Keratinocyte (primary cell): ENCODE measurements at regions not wholly inside any gene's neighbourhood (a gene's known extent, or its start where the extent isn't known, plus 50 kb on each side); places are given as distances from the start of the nearest gene placed in this dataset.

Source experiments
- DNase-seq: peaks from one replicate; pipeline ENCODE4 v3.0.0-alpha.2; 2011; ENCODE audit warnings: low read depth, missing footprints, low spot score
- FAIRE-seq: peaks from 2 replicates; lab custom pipeline; 2011; peaks lifted over from hg19 to GRCh38; lab: Jason Lieb, UNC
- H2AFZ ChIP-seq: 2 replicates; pipeline ENCODE4 v1.6.0; 2012; ENCODE audit warnings: low read length, control low read depth, inconsistent platforms; ENCODE audit not compliant: control insufficient read depth
- H3K27ac ChIP-seq: 2 replicates; pipeline ENCODE4 v1.5.1; 2011; ENCODE audit warnings: low read length; ENCODE audit not compliant: control insufficient read depth, insufficient read depth
- H3K27me3 ChIP-seq: 3 replicates; pipeline ENCODE4 v1.6.0; 2011; ENCODE audit warnings: low read length; ENCODE audit not compliant: control insufficient read depth, insufficient read depth; ENCODE audit errors: extremely low read depth
- H3K36me3 ChIP-seq, 2 experiments: 2 replicates in 1 of 2; 3 replicates in 1 of 2; pipeline ENCODE4 v1.5.1; 2011; ENCODE audit warnings: low read length in 2 of 2, mild to moderate bottlenecking in 1 of 2; ENCODE audit not compliant: control insufficient read depth in 2 of 2, insufficient read depth in 2 of 2; ENCODE audit errors: extremely low read depth in 1 of 2
- H3K4me1 ChIP-seq: 3 replicates; pipeline ENCODE4 v1.5.1; 2011; ENCODE audit warnings: low read length; ENCODE audit not compliant: control insufficient read depth, insufficient read depth; ENCODE audit errors: extremely low read depth
- H3K4me2 ChIP-seq: 3 replicates; pipeline ENCODE4 v1.6.0; 2011; ENCODE audit warnings: low read depth, low read length; ENCODE audit not compliant: control insufficient read depth, insufficient read depth; ENCODE audit errors: extremely low read depth
- H3K4me3 ChIP-seq, 3 experiments: fragments of 200-600 bp in 1 of 3; sonication (generic) in 1 of 3; 2 replicates in 2 of 3; 3 replicates in 1 of 3; pipeline ENCODE4 v1.5.1; 2011 to 2016; ENCODE audit warnings: low read length in 3 of 3, mild to moderate bottlenecking in 3 of 3, control low read depth in 2 of 3, inconsistent platforms in 1 of 3, low read depth in 1 of 3, mixed read lengths in 1 of 3, mixed run types in 1 of 3, moderate library complexity in 1 of 3; ENCODE audit not compliant: control insufficient read depth in 2 of 3, insufficient read depth in 2 of 3; ENCODE audit errors: extremely low read depth in 1 of 3
- H3K79me2 ChIP-seq: 2 replicates; pipeline ENCODE4 v1.6.0; 2012; ENCODE audit warnings: low read length; ENCODE audit not compliant: control insufficient read depth, insufficient read depth
- H3K9ac ChIP-seq: 3 replicates; pipeline ENCODE4 v1.6.0; 2011; ENCODE audit warnings: low read length; ENCODE audit not compliant: control insufficient read depth, insufficient read depth; ENCODE audit errors: extremely low read depth
- H3K9me1 ChIP-seq: 3 replicates; pipeline ENCODE4 v1.6.0; 2011; ENCODE audit warnings: low read length; ENCODE audit not compliant: control insufficient read depth, insufficient read depth; ENCODE audit errors: extremely low read depth
- H3K9me3 ChIP-seq: 2 replicates; pipeline ENCODE4 v1.5.1; 2012; ENCODE audit warnings: low read depth, low read length; ENCODE audit not compliant: control insufficient read depth
- H4K20me1 ChIP-seq: 3 replicates; pipeline ENCODE4 v1.6.0; 2011; ENCODE audit warnings: low read length; ENCODE audit not compliant: control insufficient read depth, insufficient read depth; ENCODE audit errors: extremely low read depth
- EZH2 ChIP-seq: IDR thresholded peaks from one replicate; pipeline ENCODE4 v1.6.1; 2012; ENCODE audit warnings: inconsistent platforms, mild to moderate bottlenecking, low read length, moderate library complexity
- dilution Hi-C: fragments of 300-500 bp; cut with MboI; formaldehyde crosslinking; loops from one replicate; pipeline ENCODE4 v1.7.0; 2020; ENCODE audit warnings: low sequenced_read_pairs; ENCODE audit not compliant: extremely low pct_ligation_motif_present
- TF ChIP-seq, protein P1 (sequence below), 3 experiments: IDR thresholded peaks in 1 of 3; conservative IDR thresholded peaks in 1 of 3; optimal IDR thresholded peaks in 1 of 3; 2 replicates in 2 of 3; 3 replicates in 1 of 3; pipeline versions ENCODE3 to v1.5.1; 2011; ENCODE audit warnings: low read length in 3 of 3, mild to moderate bottlenecking in 3 of 3, moderate library complexity in 2 of 3, control low read depth in 1 of 3, inconsistent platforms in 1 of 3; ENCODE audit not compliant: insufficient read depth in 2 of 3; ENCODE audit errors: extremely low read depth in 1 of 3

DNA sequence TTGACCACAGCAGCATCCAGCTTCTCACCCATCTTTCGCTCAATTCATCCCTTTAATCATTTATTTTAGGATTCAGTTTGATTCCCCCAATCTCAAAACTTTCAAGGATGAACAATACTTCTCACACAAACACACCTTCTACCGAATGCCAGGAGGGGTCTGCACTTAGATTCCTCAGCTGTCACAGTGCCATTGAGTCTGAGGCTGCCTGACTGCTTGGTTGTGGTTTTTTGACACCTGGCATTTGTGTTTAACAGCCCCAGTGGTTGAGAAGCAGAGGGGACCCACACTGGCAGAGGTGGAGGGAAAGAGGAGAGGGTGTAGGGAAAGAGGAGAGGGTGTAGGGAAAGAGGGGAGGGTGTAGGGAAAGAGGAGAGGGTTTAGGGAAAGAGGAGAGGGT, 54.9 kb downstream of the PALM2AKAP2 start:
- Histone ChIP-seq H3K4me3 (no peak overlapping the region), H3K27me3 (no peaks in the 10 kb centered on the region), H3K9me1 (no peaks in the 10 kb centered on the region), H3K79me2 (no peaks in the 10 kb centered on the region), H3K36me3 (no peaks in the 10 kb centered on the region), H2AFZ (no peak overlapping the region), H3K9ac (no peak overlapping the region), H4K20me1 (no peaks in the 10 kb centered on the region), H3K4me1 (no peaks in the 10 kb centered on the region), H3K9me3 (no peaks in the 10 kb centered on the region), H3K27ac (no peak overlapping the region), H3K4me2 (no peak overlapping the region)
- FAIRE-seq (no peak), DNase-seq (no peak)
- dilution Hi-C loops = no loop called here
- no peak for TF ChIP-seq EZH2
- TF ChIP-seq, protein P1, sequence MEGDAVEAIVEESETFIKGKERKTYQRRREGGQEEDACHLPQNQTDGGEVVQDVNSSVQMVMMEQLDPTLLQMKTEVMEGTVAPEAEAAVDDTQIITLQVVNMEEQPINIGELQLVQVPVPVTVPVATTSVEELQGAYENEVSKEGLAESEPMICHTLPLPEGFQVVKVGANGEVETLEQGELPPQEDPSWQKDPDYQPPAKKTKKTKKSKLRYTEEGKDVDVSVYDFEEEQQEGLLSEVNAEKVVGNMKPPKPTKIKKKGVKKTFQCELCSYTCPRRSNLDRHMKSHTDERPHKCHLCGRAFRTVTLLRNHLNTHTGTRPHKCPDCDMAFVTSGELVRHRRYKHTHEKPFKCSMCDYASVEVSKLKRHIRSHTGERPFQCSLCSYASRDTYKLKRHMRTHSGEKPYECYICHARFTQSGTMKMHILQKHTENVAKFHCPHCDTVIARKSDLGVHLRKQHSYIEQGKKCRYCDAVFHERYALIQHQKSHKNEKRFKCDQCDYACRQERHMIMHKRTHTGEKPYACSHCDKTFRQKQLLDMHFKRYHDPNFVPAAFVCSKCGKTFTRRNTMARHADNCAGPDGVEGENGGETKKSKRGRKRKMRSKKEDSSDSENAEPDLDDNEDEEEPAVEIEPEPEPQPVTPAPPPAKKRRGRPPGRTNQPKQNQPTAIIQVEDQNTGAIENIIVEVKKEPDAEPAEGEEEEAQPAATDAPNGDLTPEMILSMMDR (optimal IDR thresholded peaks at IDR 0.05 in 1 of 3, IDR thresholded peaks at IDR 0.05 in 1 of 3, conservative IDR thresholded peaks at IDR 0.05 in 1 of 3; ENCODE audit: extremely low read depth in 1 of 3, insufficient read depth in 2 of 3, low read length in 3 of 3) = no peak

DNA sequence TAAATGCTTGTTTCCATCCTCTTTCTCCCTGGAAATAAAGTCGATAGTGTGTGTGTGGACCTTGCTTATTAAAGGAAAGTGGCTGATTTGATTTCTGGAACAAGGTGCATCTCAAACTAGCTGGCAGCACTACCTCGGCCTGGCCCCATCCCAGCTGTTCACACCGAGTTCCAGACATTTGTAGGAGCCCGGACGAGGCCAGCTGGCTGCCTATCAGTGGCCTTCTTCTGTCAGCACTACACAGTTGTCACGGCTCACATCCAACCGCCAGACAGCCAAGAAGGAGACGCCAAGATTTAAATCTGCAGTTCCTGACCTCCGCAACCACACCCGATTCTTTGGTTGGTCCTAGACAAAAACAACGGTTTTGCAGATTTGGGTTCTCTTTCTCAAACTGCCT, 63.6 kb downstream of the PALM2AKAP2 start:
- H3K27me3 ChIP-seq = no peaks in the 10 kb centered on the region
- H4K20me1 ChIP-seq = no peaks in the 10 kb centered on the region
- no peak overlapping the region for H3K9ac ChIP-seq
- H3K79me2 ChIP-seq = no peaks in the 10 kb centered on the region
- TF ChIP-seq, protein P1 (optimal IDR thresholded peaks at IDR 0.05 in 1 of 3, IDR thresholded peaks at IDR 0.05 in 1 of 3, conservative IDR thresholded peaks at IDR 0.05 in 1 of 3; ENCODE audit: extremely low read depth in 1 of 3, insufficient read depth in 2 of 3, low read length in 3 of 3) = no peak
- TF ChIP-seq EZH2 = no peak
- H3K27ac ChIP-seq = no peak overlapping the region
- H3K9me1 ChIP-seq = no peaks in the 10 kb centered on the region
- FAIRE-seq = no peak
- H2AFZ ChIP-seq = no peak overlapping the region
- no peaks in the 10 kb centered on the region for H3K36me3 ChIP-seq
- no peaks in the 10 kb centered on the region for H3K4me1 ChIP-seq
- dilution Hi-C loops = no loop called here
- H3K4me2 ChIP-seq = no peak overlapping the region
- DNase-seq = no peak
- H3K9me3 ChIP-seq = no peaks in the 10 kb centered on the region
- no peak overlapping the region for H3K4me3 ChIP-seq
